ENCODE measurements at regions not wholly inside any gene's neighbourhood (a gene's known extent, or its start where the extent isn't known, plus 50 kb on each side); places are given as distances from the start of the nearest gene placed in this dataset.

GRCh38 chr1:87179076-87179810, 149.4 kb upstream of the LMO4 start:
- no peak for TF ChIP-seq CTCF (IDR thresholded peaks at IDR 0.05; ENCODE audit: control extremely low read depth, extremely low read depth, low read depth, missing control alignments)
- no peak for DNase-seq (ENCODE audit: extremely low spot score)
- ChIA-PET POLR2A (interaction anchor here (0.7 kb wide), 1 partner anchor 786 kb away, joined by 3 read pairs; no protein-coding TSS in a partner anchor), CTCF (no interaction called here)

GRCh38 chr1:87179851-87180519, 148.7 kb upstream of the LMO4 start:
- POLR2A ChIA-PET, result no interaction called here
- TF ChIP-seq CTCF (IDR thresholded peaks at IDR 0.05; ENCODE audit: control extremely low read depth, extremely low read depth, low read depth, missing control alignments), result no peak
- CTCF ChIA-PET, result no interaction called here
- DNase-seq (ENCODE audit: extremely low spot score), result no peak

GRCh38 chr1:87180682-87181081, 148.0 kb upstream of the LMO4 start:
- ChIA-PET POLR2A (no interaction called here), CTCF (no interaction called here)
- DNase-seq (ENCODE audit: extremely low spot score), result no peak
- TF ChIP-seq CTCF (IDR thresholded peaks at IDR 0.05; ENCODE audit: control extremely low read depth, extremely low read depth, low read depth, missing control alignments), result no peak

- CTCF ChIA-PET, result interaction anchor here (1.0 to 1.4 kb wide), 2 partner anchors 18 to 349 kb away, joined by 3 read pairs; no protein-coding TSS in a partner anchor
- POLR2A ChIA-PET, result no interaction called here
- no peak for TF ChIP-seq CTCF (IDR thresholded peaks at IDR 0.05; ENCODE audit: control extremely low read depth, extremely low read depth, low read depth, missing control alignments)
- no peak for DNase-seq (ENCODE audit: extremely low spot score)
Observed at GRCh38 chr1:87182611-87183010, 146.1 kb upstream of the LMO4 start.

- POLR2A ChIA-PET, result no interaction called here
- CTCF ChIA-PET, result interaction anchor here (1.9 kb wide), 1 partner anchor 11 kb away, joined by 5 read pairs; no protein-coding TSS in a partner anchor
- no peak for DNase-seq (ENCODE audit: extremely low spot score)
- no peak for TF ChIP-seq CTCF (IDR thresholded peaks at IDR 0.05; ENCODE audit: control extremely low read depth, extremely low read depth, low read depth, missing control alignments)
Observed at GRCh38 chr1:87185077-87185476, 143.6 kb upstream of the LMO4 start.

GRCh38 chr1:87186346-87186745, 142.3 kb upstream of the LMO4 start:
- ChIA-PET POLR2A (no interaction called here), CTCF (interaction anchor here (1.9 kb wide), 1 partner anchor 12 kb away, joined by 5 read pairs; no protein-coding TSS in a partner anchor)
- TF ChIP-seq CTCF (IDR thresholded peaks at IDR 0.05; ENCODE audit: control extremely low read depth, extremely low read depth, low read depth, missing control alignments), result no peak
- DNase-seq (ENCODE audit: extremely low spot score), result no peak

Measured in GM10248 (cell line).